Neural cell (in vitro differentiated cells): ENCODE measurements at regions not wholly inside any gene's neighbourhood (a gene's known extent, or its start where the extent isn't known, plus 50 kb on each side); places are given as distances from the start of the nearest gene placed in this dataset.

Experiments used
- CTCF ChIP-seq: fragments of 450-650 bp; IDR thresholded peaks from 2 replicates; pipeline ENCODE4 v1.5.1; 2014; ENCODE audit warnings: antibody characterized with exemption, mild to moderate bottlenecking, moderate library complexity; ENCODE audit not compliant: poor library complexity, severe bottlenecking
- EP300 ChIP-seq: fragments of 450-650 bp; conservative IDR thresholded peaks from 2 replicates; pipeline ENCODE4 v1.6.1; 2014; ENCODE audit warnings: antibody characterized with exemption, mild to moderate bottlenecking, moderate library complexity; ENCODE audit not compliant: poor library complexity, severe bottlenecking
- EZH2 ChIP-seq: fragments of 200-600, 300-800 bp; shearing (Covaris generic), sonication (generic); IDR thresholded peaks from 2 replicates; pipeline ENCODE4 v1.6.1; 2014; ENCODE audit warnings: antibody characterized with exemption, low read length, borderline replicate concordance, mild to moderate bottlenecking; ENCODE audit not compliant: insufficient read depth, poor library complexity, severe bottlenecking
- MXI1 ChIP-seq: fragments of 450-650 bp; conservative IDR thresholded peaks from 2 replicates; pipeline ENCODE4 v1.6.1; 2014; ENCODE audit warnings: antibody characterized with exemption, mild to moderate bottlenecking; ENCODE audit not compliant: poor library complexity, severe bottlenecking
- POLR2AphosphoS5 ChIP-seq: IDR thresholded peaks from 2 replicates; pipeline ENCODE4 v1.6.1; 2012
- RAD21 ChIP-seq: fragments of 450-650 bp; conservative IDR thresholded peaks from 2 replicates; pipeline ENCODE4 v1.6.1; 2014; ENCODE audit warnings: antibody characterized with exemption, mild to moderate bottlenecking, moderate library complexity
- SMC3 ChIP-seq: fragments of 450-650 bp; conservative IDR thresholded peaks from 2 replicates; pipeline ENCODE4 v1.6.1; 2014; ENCODE audit warnings: antibody characterized with exemption, mild to moderate bottlenecking, moderate library complexity; ENCODE audit not compliant: poor library complexity

GRCh38 chr2:4499316-4500030, 796.1 kb downstream of the DCDC2C start:
- no peak for TF ChIP-seq CTCF
- no peak for TF ChIP-seq POLR2AphosphoS5
- no peak for TF ChIP-seq MXI1
- no peak for TF ChIP-seq EZH2
- no peak for TF ChIP-seq EP300
- no peak for TF ChIP-seq SMC3
- TF ChIP-seq RAD21, result no peak
